GM12878 (cell line): ENCODE measurements at regions not wholly inside any gene's neighbourhood (a gene's known extent, or its start where the extent isn't known, plus 50 kb on each side); places are given as distances from the start of the nearest gene placed in this dataset.
"Not testable (repeated sequence)": the region's sequence is repeated elsewhere in the genome, so short reads cannot be mapped to it uniquely, and the experiment has no call there.

Source experiments
- ATAC-seq: fragments of 200-7000 bp; cut with Tn5 transposase; 3 replicates; pipeline ENCODE4 v1.9.1; 2020; ENCODE audit warnings: mild to moderate bottlenecking, moderate library complexity
- BruUV-seq: library from RNA; stranded (reverse); fragments of 400-500 nt; replicated peaks from 2 replicates; lab custom pipeline; 2021; lab: Mats Ljungman, UMichigan
- CTCF ChIA-PET: fragments of 300-600 bp; sonication (Branson Sonifier 250); formaldehyde crosslinking; extraction: SDS; loops from one replicate; lab custom pipeline; 2021; ENCODE audit warnings: inconsistent platforms; lab: Yijun Ruan, JAX
- POLR2A ChIA-PET: fragments of 350-600 bp; formaldehyde crosslinking; extraction: SDS; loops from one replicate; lab custom pipeline; 2021; ENCODE audit warnings: inconsistent platforms; lab: Charles Lee
- RAD21 ChIA-PET: fragments of 300-600 bp; sonication (Branson Sonifier 250); formaldehyde crosslinking; loops from one replicate; lab custom pipeline; 2023; ENCODE audit warnings: antibody characterized with exemption; ENCODE audit not compliant: unreplicated experiment; lab: Charles Lee
- SMC1A ChIA-PET: fragments of 300-600 bp; sonication (Branson Sonifier 250); formaldehyde crosslinking; loops from one replicate; lab custom pipeline; 2023; ENCODE audit not compliant: unreplicated experiment, uncharacterized antibody; lab: Charles Lee
- DNase-seq: peaks from one replicate; pipeline ENCODE4 v3.0.0-alpha.2; 2011; ENCODE audit warnings: low read depth, low spot score
- FAIRE-seq: peaks from 3 replicates; lab custom pipeline; 2011; peaks lifted over from hg19 to GRCh38; lab: Jason Lieb, UNC
- H2AFZ ChIP-seq: 2 replicates; pipeline ENCODE4 v1.6.0; 2011; ENCODE audit warnings: low read depth, low read length, control low read depth; ENCODE audit not compliant: control insufficient read depth
- H3K27ac ChIP-seq: 2 replicates; pipeline ENCODE4 v1.5.1; 2011; ENCODE audit warnings: control low read depth; ENCODE audit not compliant: control insufficient read depth, insufficient read depth
- H3K27me3 ChIP-seq, 2 experiments: replicated peaks in 1 of 2; 2 replicates each; pipeline versions ENCODE4 v1.6.0 to v1.6.1; 2011; ENCODE audit warnings: low read length in 1 of 2; ENCODE audit not compliant: control insufficient read depth in 2 of 2, insufficient read depth in 2 of 2
- H3K36me3 ChIP-seq, 2 experiments: 2 replicates each; pipeline ENCODE4 v1.5.1; 2011; ENCODE audit warnings: low read length in 1 of 2; ENCODE audit not compliant: control insufficient read depth in 2 of 2, insufficient read depth in 2 of 2
- H3K4me1 ChIP-seq: 2 replicates; pipeline ENCODE4 v1.6.1; 2011; ENCODE audit warnings: mild to moderate bottlenecking, low read length, moderate library complexity, mixed read lengths; ENCODE audit not compliant: control insufficient read depth, insufficient read depth
- H3K4me2 ChIP-seq: 2 replicates; pipeline ENCODE4 v1.6.0; 2011; ENCODE audit warnings: control low read depth; ENCODE audit not compliant: control insufficient read depth, insufficient read depth
- H3K4me3 ChIP-seq: fragments of 200-600 bp; sonication (generic); 2 replicates; pipeline ENCODE4 v1.5.1; 2016
- H3K79me2 ChIP-seq: 2 replicates; pipeline ENCODE4 v1.6.0; 2011; ENCODE audit warnings: low read length; ENCODE audit not compliant: control insufficient read depth, insufficient read depth
- H3K9ac ChIP-seq: 2 replicates; pipeline ENCODE4 v1.8.0; 2011; ENCODE audit warnings: low read length, control low read depth, mixed read lengths; ENCODE audit not compliant: control insufficient read depth, insufficient read depth
- H3K9me3 ChIP-seq: replicated peaks from 3 replicates; pipeline ENCODE4 v1.5.1; 2011; ENCODE audit warnings: mild to moderate bottlenecking, low read length; ENCODE audit not compliant: control insufficient read depth, insufficient read depth
- H4K20me1 ChIP-seq: 2 replicates; pipeline ENCODE4 v1.6.0; 2011; ENCODE audit not compliant: control insufficient read depth, insufficient read depth
- CBFB ChIP-seq: IDR thresholded peaks from 2 replicates; pipeline ENCODE4 v1.6.1; 2016; ENCODE audit warnings: antibody characterized with exemption, low read depth
- CREB1 ChIP-seq: IDR thresholded peaks from 2 replicates; pipeline ENCODE4 v1.6.1; 2012; ENCODE audit warnings: low read depth, mild to moderate bottlenecking, inconsistent platforms
- IKZF2 ChIP-seq, 2 experiments: fragments of 450-650 bp; IDR thresholded peaks; 2 replicates each; pipeline ENCODE4 v1.6.1; 2017; ENCODE audit warnings: mild to moderate bottlenecking in 2 of 2, moderate library complexity in 2 of 2
- JUND ChIP-seq: IDR thresholded peaks from 2 replicates; pipeline ENCODE4 v1.6.1; 2012; ENCODE audit warnings: low read depth, mild to moderate bottlenecking, low read length, improper control_type of control experiment, moderate library complexity
- KLF5 ChIP-seq: fragments of 450-650 bp; IDR thresholded peaks from 2 replicates; pipeline ENCODE4 v1.6.1; 2014; ENCODE audit warnings: mild to moderate bottlenecking; ENCODE audit not compliant: partially characterized antibody
- SP1 ChIP-seq: IDR thresholded peaks from one replicate; pipeline ENCODE4 v1.6.1; 2011; ENCODE audit warnings: low read depth, low read length
- SREBF1 ChIP-seq: IDR thresholded peaks from 2 replicates; pipeline ENCODE4 v1.6.1; 2012; ENCODE audit warnings: mild to moderate bottlenecking, low read length
- YY1 ChIP-seq: IDR thresholded peaks from 2 replicates; pipeline ENCODE4 v1.6.1; 2011; ENCODE audit warnings: low read depth, mild to moderate bottlenecking, low read length
- ZNF217 ChIP-seq: fragments of 450-650 bp; IDR thresholded peaks from 2 replicates; pipeline ENCODE4 v1.6.1; 2017; ENCODE audit warnings: antibody characterized with exemption, mild to moderate bottlenecking
- WGBS: methylation state at CpG from one replicate; pipeline ENCODE4 v1.1.6; 2016; ENCODE audit warnings: low lambda C conversion rate; ENCODE audit not compliant: insufficient replicate concordance, insufficient coverage; ENCODE audit errors: missing lambda C conversion rate; 5-methylcytosine and 5-hydroxymethylcytosine counted together
- in situ Hi-C: fragments of 300-500 bp; cut with MboI; formaldehyde crosslinking; loops from 9 replicates; pipeline ENCODE4 v1.14.3; 2018; ENCODE audit warnings: mixed read lengths
- intact Hi-C: fragments of 100-400 bp; cut with micrococcal nuclease; formaldehyde crosslinking; loops from one replicate; pipeline ENCODE4 v1.14.2; 2022; ENCODE audit not compliant: unreplicated experiment
- TF ChIP-seq, protein P1 (sequence below): fragments of 450-650 bp; IDR thresholded peaks from 2 replicates; pipeline ENCODE4 v1.6.1; 2017; ENCODE audit warnings: borderline replicate concordance

GRCh38 chr11:87589082-87589481 lies 551.3 kb downstream of the TMEM135 start (continued):
- TF ChIP-seq CREB1 = no peak
- no peak for TF ChIP-seq CBFB
- TF ChIP-seq SREBF1 = no peak
- no peak for TF ChIP-seq YY1
- TF ChIP-seq KLF5 = no peak
- no peak for TF ChIP-seq SP1
- TF ChIP-seq, protein P1, sequence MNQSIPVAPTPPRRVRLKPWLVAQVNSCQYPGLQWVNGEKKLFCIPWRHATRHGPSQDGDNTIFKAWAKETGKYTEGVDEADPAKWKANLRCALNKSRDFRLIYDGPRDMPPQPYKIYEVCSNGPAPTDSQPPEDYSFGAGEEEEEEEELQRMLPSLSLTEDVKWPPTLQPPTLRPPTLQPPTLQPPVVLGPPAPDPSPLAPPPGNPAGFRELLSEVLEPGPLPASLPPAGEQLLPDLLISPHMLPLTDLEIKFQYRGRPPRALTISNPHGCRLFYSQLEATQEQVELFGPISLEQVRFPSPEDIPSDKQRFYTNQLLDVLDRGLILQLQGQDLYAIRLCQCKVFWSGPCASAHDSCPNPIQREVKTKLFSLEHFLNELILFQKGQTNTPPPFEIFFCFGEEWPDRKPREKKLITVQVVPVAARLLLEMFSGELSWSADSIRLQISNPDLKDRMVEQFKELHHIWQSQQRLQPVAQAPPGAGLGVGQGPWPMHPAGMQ = no peak
- TF ChIP-seq JUND = no peak
- TF ChIP-seq ZNF217 = no peak
- no peak for TF ChIP-seq IKZF2 (IDR thresholded peaks at IDR 0.05)

GRCh38 chr11:87585613-87586012 lies 547.9 kb downstream of the TMEM135 start:
- H3K79me2 ChIP-seq, H3K36me3 ChIP-seq, H2AFZ ChIP-seq, H3K4me2 ChIP-seq, FAIRE-seq, intact Hi-C loops, H3K27me3 ChIP-seq, RAD21 ChIA-PET, H3K9ac ChIP-seq, in situ Hi-C loops, H3K9me3 ChIP-seq, H4K20me1 ChIP-seq, POLR2A ChIA-PET, ATAC-seq, H3K4me1 ChIP-seq, H3K27ac ChIP-seq, DNase-seq, H3K4me3 ChIP-seq, SMC1A ChIA-PET, BruUV-seq: not testable (repeated sequence)
- WGBS = 0% methylated on average over 1 of the region's 1 CpG
- CTCF ChIA-PET = interaction anchor here (0.7 kb wide), 1 partner anchor 12 kb away, joined by 3 read pairs; no protein-coding TSS in a partner anchor
